Hematopoietic multipotent progenitor cell treated with erythropoietin and hydrocortisone succinate and interleukin-3 and kit ligand, for 8 days (in vitro differentiated cells): ENCODE measurements at regions not wholly inside any gene's neighbourhood (a gene's known extent, or its start where the extent isn't known, plus 50 kb on each side); places are given as distances from the start of the nearest gene placed in this dataset.

ENCODE experiments used
- DNase-seq: peaks from one replicate; pipeline ENCODE4 v3.0.0-alpha.2; 2015

DNA sequence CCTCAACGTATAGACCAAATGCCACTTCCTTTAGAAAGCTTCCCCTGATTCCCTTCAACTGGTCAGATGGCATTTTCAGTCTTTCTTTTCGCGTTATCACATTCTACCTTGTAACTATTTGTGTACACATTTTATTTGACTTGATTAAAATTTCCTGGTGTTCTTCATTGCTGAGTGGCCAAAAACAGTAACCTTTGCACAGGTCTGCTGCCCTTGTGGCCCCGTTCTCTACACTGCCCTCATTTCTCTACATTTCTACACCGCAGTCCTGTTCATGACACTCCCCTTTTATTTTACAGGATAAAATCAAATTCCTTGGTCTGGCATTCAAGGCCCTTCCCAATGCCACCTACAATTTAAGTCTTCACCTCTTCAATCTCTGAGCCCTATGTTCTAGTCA is 334.2 kb upstream of the SLC30A5 start:
- DNase-seq, result no peak

DNA sequence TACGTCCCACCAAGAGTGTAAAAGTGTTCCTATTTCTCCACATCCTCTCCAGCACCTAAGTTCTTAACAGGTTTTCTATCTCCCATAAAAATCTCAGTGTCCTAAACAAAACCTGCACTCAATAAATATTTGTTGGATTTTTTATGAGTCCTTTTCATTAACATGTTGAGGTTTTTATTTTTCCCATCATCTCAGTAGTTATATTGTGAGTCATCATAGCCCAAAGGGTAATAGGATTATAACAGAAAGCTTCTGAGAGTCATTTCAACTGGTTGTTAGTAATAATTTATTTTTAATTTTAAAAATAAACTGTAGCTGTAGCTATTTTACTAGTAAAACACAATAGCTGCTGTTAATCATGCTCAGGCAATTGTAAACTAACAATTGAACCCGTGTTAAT is 331.6 kb upstream of the SLC30A5 start:
- DNase-seq, result no peak

DNA sequence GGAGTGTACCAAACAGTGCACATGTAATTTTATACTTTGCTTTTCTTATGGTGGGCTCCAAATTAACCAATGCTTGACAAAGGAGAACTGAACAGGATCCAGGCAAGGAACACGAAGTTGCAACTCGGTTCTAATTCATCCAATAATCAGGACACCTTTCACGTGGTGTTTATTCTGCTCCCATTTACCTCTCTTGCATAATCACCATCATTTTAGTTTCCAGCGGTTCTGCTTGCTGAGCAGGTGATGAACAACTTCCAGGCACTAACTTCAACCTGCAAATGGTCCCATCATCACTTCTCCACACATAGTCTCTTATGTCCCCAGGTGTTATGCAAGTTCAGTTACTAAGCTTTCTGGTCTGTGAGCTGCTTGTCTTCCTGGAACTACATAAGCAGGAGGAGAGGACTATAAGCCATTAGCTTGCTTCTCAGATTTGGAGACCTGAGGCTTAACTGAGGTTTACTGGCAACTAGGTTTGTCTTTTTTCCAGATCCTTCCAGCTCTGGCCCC is 326.8 kb upstream of the SLC30A5 start:
- no peak for DNase-seq

DNA sequence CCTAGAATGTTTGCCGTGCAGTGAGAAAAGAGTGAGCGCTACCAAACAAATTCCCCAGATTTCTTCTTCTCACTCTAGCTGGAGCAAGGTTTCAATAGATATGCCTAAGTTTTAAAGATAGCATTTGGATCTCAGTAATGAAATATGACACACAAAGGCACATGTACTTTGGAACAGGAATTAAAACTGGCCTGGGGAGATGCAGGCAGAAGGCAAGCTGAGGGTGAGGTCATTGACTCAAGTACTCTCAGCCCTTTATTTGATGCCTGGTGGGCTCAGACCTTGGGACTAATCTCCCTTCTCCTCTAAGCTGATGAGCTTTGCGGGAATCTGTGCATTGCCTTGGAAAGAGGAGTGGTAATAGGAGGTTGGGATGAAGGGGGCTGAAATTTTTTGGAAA is 323.3 kb upstream of the SLC30A5 start:
- DNase-seq, result no peak

DNA sequence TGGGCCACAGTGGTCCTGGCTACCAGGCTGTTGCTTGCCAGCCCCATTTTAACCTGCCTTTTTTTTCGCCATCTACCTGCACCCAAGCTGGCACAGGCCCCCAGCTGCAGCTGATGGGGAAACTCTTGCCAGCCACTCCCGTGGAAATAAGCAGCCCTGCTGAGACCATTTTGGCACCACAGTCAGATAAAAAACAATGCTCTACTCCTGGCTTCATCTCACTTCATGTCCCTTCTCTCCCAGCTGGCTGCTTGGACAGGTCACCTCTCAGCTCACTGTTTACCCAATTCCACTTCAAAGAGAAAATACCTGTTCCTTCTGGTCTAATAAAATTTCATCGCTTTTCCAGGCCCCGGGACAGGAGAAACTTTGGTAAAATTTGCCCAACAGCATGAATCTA is 322.6 kb upstream of the SLC30A5 start:
- no peak for DNase-seq

DNA sequence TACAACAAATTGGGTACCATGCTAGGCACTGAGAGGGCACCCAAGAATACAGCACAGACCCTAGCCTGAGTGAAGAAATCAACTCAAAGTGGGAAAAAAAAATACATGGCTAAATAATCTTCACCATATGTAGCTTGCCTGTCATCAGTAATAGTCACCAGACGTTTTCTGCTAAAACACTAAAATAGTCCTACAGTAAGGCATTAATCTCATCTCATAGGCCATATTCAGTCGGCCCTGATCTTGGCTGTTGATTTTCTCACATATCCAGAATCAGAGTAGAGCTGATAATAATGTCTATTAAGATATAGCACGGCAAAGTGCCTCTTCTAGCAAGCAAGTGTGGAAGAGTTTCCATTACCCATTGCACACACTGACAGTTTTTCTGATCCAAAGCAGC is 322.1 kb upstream of the SLC30A5 start:
- DNase-seq, result no peak

DNA sequence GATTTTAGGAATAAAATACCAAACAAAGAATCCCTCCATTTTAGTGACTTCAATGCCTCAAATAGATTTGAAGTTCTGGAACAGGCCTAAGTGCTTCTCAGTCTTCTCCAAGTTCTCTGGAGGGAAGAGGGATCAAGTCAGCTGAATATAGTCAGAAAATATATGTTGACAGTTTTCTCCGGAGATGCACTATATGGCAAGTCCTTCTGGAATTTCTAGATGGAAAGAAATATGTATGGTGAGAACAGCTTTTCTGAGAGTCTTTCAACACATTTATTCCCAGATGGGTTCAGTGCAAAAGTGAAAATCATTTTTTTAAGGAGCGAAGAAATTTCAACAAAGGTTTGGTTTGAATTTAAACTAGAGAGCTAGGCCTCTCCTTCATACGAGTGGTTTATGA is 317.4 kb upstream of the SLC30A5 start:
- DNase-seq, result no peak

DNA sequence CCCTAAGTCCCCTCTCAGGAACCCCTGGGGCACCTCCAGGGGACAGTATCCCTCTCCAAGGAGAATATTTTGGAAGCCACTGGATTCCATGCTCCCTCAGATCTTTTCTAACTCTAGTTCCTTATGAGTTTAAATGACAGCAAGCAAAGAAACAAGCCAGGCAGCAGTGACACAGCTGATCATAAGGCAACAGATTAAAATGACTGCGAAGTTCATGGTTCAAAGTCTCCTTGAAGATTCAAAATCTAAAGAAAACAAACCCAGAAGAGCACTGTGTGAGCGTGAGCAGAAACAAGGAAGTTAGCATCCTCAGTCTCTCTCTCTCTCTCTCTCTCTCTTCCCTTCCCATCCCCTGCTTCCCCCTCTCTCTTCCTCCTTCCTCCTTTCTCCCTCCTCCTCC is 316.7 kb upstream of the SLC30A5 start:
- DNase-seq, result no peak

DNA sequence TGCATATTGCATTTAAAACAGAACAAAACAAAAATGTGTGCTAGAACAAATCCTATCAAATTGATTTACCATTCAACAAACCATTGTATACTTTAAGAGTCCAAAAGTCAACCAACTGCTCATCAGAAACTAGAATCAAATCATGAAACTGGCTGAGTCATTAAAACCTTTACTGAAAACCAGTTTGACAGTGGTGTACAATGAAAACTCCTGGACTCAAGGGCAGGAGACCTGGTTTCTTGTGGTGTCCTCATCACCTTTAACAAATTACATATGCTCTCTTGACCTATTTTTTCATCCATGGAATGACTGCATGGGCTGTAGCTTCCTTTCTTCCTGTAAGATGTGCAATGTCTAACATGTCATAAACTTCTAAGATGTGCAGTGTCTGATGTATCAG is 315.3 kb upstream of the SLC30A5 start:
- DNase-seq, result no peak

DNA sequence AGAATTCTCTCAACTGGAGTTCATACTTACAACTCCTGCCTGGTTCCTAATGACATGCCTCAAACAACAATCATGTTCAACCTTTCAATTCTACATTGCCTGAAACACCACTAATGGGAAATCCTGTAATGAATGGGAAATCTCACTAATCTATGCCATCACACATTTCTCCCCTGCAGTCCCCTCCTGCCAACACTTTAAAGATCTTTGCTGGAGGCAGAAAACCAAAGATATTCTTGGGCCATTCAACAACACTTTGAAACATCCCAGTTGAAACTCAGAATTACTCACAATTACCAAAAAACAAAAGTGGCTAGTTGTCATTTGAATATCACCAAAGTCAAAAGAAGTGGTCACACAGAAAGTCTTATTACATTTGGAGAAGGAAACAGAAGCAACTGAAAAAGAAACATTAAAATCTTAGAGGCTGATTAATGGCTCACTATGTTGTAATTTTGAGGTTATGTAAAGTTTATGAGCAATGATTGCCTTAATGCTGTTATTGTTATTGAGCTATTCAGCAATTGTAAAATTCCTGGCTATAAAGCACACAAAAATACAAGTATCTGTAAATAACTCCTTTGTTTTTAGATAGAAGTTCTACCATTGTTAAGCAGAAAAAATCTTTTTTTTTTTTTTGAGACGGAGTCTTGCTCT is 313.4 kb upstream of the SLC30A5 start:
- no peak for DNase-seq

DNA sequence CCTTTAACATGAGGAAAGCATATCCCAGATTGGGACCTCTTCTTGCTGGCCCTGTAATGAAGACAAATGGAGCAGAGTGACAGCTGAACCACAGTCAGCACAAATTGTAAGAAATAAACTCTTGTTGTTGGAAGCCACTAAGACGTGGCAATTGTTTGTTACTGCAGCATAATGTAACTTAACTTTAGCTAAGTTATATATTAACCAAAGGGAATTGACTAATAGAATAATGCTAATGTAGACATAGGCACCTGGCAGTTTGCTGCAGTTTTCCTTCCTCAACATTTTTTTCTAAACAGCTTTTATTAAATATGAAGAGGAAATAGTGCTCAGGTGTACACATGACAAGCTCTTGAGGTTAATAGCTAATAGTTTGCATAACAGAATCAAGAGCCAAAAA is 300.7 kb upstream of the SLC30A5 start:
- DNase-seq, result no peak

DNA sequence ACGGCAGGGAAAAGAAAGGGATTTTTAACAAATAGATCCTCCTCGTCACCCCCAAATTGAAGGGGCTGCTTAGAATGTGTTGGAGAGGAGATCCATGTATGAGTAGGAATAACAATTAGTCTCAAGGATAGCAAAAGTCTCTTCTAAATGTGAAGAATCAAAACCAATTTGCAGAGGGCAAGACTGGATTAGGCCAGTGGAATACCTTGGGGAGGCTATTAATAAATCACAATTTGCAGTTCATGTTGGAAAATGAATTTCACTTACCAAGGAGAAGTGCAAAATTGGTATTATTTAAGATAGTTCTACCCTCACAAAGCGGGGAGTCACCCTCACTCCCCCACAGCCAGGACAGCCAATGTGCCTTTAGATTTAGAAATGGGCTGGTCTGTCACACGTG is 299.8 kb upstream of the SLC30A5 start:
- DNase-seq, result no peak

DNA sequence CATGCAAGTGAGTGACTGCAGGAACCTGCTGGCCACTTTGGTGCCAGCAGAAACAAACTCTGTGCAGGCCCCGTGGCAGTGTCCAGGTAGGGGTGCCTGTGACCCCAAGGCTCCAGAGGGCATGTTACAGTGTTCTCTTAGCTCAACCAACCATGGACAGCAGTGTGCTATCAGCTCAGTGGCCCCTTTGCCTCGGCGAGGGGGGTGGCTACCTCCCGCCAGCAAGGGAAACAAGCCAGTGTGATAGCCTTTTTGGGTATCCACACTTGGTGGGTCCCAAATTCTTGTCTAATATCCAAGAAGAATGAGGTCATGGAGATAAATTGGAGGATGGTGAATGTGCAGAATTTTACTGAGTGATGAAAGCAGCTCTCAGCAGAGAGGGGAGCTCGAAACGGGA is 298.6 kb upstream of the SLC30A5 start:
- no peak for DNase-seq

DNA sequence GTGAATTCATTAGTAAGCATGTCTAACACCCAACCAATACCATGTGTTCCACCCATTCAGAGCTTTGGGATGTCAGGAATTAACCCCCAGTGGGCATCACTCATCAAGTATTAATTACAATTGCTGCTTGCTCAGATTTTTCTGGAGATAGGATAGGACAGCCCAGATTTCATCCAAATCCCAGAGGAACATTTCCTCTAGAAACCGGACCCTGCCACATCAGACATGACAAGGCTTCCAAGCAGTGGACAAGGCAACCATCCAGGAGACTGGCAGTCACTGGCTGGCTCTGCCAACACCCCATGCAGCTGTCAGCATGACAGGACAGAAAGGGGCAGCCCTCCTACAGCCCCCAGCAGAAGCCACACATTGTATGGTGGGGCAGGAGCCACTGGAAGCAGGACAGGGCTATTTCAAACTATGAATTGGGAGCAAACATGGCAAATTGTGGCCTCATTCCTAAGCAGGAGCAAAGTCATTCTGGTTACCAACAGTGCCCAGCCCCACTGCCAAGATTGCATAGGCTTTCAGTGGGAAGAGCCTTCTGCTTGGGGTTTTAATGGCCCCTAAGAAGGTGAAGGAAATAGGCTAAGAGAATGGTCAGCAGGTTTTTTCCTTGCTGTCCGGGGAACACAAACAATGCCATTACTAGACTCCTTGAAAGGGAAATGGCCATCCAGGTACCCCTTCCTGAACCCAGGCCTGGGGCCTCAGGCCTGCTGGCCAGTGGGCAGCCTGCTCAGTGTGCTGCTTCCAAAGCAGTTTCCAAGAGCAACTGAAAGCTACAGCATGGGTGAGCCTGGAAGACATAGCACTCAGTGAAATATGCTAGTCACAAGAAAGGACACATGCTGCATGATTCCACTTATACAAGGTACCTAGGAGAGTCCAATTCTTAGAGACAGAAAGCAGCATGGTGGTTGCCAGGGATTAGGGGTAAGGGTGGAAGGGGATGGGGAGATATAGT is 294.7 kb upstream of the SLC30A5 start:
- DNase-seq, result no peak

DNA sequence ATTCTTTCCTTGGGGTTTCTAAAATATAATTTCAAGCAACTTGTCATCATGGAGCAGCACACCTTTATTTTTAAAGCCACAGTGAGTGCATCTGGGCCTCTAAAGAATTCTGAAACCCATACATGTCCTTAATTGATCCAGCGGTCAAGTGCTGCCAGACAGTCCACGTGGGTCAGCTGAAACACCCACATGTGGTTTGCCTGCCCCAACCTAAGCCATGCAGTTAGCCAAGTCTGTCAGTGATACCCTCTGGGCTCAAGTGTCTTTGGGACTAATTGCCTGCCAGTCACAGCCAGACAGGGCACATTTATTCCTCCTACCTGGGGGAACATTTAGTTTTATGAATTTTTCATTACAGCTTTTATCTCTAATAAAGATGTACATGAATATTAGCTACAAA is 291.4 kb upstream of the SLC30A5 start:
- DNase-seq, result no peak

DNA sequence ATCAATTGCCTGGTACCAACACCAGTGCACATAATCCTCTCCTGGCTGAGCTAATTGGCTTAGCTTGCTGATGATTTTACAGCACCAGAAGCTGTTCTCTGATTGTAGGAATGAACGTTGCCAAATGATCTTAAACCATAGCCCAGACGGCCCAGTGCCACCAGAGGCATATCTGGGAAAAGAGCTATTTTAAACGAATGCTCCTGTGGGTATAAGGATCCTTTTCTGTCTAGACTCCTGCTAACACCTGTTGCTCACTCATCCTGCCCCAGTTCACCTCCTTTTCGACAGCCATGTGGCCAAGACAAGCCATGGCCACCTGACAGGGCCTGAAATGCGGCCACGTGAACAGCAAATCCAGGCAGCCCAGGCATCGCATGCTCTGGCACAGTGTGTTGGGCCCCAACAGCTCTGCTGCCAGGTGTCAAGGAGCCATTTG is 289.9 kb upstream of the SLC30A5 start:
- no peak for DNase-seq

DNA sequence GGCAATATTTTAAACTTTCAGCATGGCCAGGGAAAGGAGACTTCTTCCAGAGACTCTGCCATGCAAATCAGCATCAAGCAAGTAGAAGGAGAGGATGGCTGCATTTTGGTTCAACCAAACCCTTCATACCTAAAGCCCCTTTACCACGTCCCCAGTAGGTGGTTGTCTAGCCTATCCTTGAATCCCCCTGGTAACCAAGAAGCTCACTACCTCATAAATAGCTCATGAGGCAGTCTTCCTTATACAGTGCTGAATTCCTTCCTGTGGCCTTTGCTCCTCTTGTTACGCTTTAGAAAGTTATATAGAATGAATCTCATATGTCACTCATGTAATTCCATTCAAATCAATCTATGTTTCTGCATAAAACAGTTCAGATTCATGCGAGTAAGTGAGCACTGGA is 289.5 kb upstream of the SLC30A5 start:
- no peak for DNase-seq

DNA sequence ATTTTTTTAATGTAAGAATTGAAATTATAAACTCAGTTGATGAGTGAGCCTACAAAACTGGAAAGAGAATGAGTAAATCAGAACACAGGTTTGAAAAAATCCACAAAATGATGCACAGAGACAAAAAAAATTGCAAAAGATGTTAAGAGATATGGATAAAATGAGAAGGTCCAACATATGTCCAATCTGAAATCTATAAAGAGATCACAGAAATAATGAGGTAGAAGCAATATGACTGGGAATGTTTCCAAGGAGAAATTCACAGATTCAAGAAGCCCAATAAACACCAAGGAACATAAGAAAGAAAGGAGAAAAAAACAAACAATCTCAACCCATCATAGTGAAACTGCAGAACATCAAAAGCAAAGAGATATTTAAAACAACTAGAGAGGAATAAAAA is 288.4 kb upstream of the SLC30A5 start:
- DNase-seq, result no peak

DNA sequence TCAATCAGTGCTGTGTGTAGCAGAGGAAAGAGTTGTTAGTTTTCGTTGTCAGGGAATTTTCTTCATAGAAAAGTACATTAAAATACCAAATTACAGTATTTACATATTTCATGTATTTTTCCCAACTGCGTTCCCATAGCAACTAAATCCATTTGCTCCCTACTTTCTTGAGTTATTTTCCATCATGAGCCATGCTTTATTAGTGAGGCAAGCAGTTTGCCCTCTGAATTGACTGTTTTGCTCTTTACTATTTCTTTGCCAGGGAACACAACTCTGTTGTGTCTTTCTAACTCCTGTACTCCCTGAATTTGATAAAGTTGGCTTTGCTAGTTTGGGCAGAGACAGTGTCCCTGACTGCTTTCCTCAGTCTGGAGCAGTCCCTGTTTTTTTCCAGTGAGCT is 276.2 kb upstream of the SLC30A5 start:
- DNase-seq, result no peak

DNA sequence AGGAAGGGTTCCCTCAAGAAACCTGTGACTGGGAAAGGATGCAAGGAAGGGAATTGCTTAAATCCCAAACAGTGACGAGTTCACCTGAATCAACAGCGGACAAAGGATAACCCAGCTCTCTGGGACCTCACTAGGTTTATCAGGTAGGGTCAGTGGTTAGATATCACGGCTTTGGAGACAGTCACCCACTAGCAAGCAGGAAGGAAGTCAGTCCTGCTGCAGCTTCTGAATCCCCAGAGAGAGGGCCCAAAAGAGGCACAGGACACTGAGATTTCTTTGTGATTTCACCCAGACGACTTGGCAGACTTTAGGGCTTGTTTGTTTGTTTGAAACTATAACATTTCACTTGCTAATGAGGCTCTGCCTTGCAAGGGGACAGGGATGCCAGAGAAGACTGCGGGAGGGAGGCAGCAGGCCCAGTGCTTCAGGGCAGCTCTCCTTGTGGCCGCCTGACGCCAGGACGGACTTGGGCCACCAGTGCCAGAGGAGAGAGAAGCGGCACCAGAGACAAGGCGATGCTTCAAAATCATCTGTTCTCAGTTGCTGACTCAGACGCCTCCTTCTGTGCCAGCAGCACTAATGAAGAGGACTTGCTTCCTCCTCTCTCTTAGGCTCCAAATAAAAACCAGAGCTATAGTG is 275.6 kb upstream of the SLC30A5 start:
- no peak for DNase-seq

DNA sequence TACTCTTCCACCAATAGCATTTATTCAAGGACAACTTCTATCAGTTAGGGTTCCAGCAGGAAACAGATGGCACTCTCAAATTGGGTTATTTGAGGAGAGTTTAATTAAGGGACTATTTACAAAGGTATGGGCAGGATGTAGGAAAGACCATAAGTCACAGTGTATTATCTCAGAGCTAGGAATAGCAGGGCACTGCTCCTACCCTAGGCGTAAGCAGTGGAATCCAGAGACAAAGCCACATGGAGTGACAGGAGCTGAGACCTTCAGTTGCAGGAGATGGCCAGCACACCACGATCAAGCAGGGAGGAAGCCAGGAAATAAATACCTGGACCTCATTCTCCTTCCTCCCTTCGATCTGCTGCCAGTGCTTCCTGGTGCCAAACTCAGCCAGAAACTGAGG is 274.9 kb upstream of the SLC30A5 start:
- DNase-seq, result no peak

DNA sequence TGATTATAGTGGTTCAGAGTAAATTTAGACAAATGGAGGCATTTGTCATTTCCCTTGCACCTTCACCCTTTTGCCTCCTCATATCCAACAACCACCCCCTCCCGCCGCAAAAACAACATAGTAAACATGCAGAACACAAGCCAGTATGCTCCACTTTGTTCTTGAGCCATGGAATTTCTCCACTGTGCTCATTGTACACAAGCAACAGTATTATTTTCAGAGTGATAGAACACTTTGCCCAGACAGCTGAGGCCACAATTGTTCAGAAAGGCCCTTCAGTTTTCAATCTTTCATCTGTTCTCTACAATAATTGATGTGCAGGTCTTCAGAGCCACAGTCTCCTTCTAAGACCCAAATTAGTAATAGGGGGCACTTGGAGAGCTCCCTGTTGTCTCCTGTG is 272.8 kb upstream of the SLC30A5 start:
- DNase-seq, result no peak

DNA sequence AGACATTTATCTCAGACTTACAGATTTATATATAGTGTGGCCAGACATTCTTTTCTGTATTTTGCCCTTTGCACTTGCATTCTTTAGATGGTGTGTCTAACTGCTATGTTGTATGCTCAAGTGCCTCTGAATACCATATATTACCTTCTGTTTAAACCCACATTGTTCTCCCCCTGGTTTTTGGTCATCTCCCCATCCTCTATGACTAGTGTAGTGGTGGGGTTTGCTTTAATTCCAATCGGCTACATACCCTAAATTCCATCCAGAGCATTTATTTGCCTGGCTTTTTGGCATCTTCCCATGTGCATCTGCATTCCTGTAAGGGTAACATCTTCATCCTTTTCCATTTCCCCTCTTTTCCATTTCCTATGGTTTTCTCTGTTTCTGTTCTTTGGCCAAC is 271.0 kb upstream of the SLC30A5 start:
- no peak for DNase-seq

DNA sequence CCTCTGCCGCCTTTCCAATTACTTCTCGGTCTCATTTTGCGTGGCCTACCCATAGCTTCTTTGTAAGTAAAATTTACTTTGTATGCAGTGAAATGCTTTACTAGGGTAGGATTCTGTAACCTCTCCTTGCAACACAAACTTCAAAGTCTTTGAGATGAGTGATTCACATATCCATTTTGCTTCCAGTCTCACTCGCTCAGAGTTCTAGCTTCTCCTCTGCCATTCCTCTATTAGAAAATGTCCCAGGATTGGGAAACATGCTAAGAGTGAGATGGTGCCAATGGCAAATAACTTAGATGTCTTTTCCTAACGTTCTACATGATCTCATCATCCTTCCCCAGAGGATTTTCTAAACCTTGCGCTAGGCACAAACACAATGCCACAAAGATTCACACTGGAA is 270.5 kb upstream of the SLC30A5 start:
- no peak for DNase-seq
